CD4-positive, alpha-beta T cell treated with Interleukin-12 subunit alpha and Interleukin-12 subunit beta, for 1 hour (primary cell): ENCODE measurements at regions not wholly inside any gene's neighbourhood (a gene's known extent, or its start where the extent isn't known, plus 50 kb on each side); places are given as distances from the start of the nearest gene placed in this dataset.

ENCODE experiments used
- DNase-seq: peaks from one replicate; pipeline ENCODE4 v3.0.0-alpha.2; 2020

DNA sequence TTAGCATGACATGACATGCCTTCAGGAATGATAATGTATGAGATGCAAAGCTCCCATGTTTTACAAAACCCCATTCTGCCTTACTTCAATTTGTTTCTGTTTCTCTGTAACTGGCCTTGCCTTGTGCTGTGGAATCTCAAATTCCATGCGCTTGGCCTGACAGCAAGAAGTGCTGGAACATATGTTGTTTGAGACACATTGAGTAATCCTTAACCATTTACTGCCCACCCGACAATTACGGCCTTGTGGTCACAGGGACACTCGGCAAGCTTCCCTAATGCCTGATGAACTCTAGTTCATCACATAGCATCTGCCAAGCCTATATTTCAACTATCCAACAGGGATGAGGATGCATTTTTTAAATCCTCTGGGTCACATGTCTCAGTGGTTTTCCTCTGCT lies 226.4 kb upstream of the CASK start:
- no peak for DNase-seq

DNA sequence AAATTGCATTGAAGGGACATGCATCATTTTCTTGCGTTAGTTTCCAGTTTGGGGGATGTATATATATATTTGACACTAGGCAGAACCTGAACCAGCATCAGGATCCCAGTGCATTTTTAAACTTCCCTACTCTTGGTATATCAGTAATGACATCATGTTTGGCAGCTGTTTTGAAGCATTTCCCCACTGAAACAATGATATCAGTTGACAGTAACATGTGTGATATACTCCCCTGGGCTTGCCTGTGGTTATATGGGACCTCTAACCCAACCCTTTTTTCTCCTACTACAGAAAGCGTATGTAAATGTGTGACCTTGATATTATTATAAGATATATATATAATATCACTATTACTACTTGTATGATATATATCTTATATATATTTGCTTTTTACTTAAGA lies 225.9 kb upstream of the CASK start:
- DNase-seq, result no peak

DNA sequence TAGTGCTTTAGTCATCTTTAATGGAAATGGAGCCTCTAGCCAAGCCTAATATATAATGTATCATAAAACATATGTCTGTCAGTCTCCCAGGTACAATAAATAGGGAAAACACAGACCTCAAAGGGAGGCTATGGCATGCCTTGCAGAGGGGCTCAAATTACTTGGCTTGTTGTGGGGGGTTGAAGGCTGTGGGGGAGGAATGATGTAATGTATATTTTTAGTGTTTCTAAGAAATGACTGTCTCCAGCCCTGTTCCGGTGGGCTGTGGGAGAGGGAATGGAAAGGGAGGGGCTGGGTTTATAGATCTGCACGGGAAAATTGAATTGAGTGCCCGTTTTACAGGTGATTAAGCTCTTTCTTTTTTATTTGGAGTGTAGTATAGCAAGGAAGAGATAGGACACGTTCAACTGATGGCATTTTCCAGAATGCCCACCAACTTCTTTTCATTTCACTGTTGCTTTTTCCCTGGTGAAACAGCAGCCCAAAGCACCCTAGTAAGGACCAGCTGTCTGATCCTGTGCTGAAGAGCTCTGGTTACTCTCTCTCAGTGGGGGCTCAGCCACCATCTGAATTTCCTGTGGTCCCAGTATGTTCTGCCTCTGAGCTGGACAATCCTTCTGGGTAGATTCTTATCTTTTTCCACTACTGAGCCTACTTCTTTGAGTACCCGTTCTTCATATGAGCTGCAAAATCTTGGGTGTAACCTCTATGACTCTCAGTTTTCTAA lies 220.7 kb upstream of the CASK start:
- no peak for DNase-seq

DNA sequence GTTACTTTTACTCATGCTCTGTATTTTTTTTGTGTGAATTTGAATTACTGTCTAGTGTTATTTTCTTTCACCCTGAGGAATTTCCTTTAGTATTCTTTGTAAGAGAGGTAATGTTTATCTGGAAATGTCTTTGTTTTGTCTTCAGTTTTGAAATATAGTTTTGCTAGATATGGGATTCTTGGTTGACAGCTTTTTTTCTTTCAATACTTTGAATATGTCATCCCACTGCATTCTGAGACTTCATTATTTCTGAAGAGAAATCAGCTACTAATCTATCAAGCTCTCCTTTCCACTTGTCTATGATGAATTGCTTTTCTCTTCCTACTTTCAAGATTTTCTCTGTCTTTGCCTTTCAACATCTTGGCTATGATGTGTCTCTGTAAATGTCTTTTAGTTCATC lies 217.0 kb upstream of the CASK start:
- DNase-seq, result no peak

DNA sequence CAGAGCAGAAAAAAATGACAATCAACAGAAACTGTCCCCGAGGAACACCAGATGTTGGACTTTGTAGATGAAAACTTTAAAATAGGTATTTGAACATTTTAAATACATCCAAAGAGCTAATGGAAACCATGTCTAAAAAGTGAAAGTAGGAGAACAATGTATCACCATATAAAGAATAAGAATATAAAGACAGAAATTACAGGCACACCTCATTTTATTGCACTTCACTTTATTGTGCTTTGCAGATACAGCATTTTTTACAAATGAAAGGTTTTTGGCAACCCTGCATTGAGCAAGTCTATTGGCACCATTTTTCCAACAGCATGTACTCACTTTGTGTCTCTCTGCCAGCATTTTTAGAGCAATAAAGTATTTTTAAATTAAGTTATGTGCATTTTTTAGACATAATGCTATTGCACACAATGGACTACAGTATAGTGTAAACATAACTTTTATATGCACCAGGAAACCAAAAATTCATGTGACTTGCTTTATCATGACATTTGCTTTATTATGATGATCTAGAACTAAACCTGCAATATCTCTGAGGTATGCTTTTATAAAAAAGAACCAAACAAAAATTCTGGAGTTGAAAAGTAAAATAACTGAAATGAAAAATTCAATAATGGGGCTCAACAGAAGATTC lies 212.4 kb upstream of the CASK start:
- no peak for DNase-seq

DNA sequence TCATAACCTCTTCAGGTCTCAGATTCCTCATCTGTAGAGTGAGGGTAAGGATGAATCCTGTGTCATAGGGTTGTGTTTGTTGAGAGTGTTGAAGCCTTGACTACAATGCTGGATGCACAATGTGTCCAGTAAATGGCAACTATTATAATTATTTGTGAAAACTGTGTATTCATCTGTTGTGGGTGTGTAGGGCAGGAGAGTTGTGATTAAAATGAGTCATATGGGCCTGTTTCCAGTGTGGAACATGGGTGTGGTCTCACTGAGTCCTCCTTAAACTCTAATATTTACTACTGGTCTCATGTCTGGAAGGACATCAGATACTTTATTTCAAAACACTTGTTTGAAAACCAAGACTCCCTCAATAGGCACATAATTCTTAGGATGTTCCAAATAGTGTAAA lies 208.5 kb upstream of the CASK start:
- DNase-seq, result no peak

DNA sequence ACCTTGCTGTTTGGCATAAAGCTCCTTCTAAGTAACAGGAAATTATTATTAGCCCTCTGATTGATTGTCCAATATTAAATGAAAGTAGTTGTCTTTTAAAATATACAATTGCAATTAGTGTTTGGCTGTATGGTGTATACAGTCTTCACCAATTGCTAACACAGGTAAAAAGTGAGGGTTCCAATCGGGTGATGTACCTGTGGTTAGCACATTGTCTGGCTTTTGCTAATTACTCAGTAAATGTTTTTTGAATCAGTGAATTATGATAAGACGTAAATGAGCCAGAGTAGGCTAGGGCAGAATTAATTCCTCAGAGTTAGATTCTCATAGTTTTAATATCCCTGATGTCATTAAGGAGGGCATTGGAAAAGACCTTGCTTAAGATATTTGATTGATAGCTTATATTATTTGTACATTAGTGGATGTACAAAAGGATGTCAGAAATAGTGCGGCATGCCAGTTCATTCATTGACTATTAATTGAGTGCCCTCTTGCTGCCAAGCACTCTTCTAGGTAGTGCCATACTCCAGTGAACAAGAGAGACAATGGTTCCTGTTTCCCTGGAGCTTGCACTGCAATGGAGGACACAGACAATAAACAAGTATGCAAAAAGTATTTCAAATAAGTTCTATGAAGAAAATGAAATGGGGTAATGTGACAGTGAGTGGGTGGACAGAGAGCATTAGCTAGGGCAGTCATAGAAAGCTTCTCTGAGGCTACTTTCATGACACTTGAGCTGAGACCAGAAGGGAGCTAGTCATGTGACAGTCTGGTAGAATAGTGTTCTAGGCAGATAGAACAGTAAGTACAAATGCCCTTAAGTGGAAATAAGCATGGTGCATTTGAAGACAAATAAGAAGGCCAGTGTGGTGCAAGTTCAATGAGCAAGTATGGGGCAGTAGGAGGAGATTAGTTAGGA lies 205.9 kb upstream of the CASK start:
- DNase-seq, result no peak

DNA sequence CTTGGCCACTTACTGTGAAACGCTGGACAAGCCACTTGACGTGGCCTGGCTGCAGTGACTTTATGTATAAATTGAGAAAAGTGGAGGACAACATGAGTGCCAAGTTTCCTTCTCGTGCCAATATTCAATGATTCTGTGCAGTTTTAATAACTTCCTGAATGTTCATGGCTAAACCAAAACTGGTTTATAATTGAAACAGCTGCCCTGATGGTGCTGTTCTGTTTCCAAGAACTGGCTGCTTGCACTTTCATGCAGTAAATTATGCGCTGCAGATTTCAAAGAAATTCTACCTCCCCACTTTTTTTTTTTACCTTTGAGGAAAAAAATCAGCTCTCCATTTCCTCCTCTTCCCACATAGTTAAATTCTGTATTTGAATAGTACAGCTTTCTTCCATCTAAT lies 205.2 kb upstream of the CASK start:
- peak; percentile 2 for DNase-seq

DNA sequence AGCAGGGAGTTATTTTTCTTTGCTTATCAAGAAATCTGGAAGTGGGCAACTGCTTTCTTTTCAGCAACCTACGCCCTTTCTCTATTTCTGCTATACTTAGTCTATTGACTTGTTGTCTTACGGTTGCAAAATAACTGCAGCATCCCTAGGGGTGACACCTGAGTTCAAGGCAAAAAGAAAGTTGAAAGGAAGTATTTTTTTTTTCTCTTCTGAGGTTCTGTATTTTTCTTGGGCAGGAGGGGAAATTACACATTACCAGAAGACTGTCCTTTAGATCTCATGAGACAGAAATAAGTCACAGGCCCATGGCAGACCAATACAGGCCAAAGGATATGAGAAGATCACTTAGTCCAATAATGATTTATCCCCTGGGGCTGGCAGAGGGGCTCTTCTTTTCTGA lies 204.7 kb upstream of the CASK start:
- DNase-seq, result peak; percentile 23

DNA sequence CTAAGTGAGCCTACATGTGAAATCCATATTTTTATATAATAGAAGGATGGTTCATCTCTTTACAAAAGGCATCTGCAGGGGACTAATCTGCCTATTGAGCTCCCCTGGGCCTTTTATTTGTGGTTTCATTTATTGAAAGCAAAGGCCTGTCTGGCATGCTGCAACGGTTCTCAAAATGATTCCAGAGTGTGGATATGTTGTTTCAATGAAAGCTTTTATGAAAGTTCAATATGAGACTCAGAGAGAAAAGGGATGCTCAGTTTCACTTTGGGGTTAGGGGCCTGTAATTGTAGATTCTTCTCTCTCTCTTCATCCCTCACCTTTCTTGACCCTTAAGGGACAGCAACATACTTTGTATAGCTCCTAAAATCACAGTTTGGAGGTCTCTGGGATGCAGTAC lies 204.2 kb upstream of the CASK start:
- no peak for DNase-seq

DNA sequence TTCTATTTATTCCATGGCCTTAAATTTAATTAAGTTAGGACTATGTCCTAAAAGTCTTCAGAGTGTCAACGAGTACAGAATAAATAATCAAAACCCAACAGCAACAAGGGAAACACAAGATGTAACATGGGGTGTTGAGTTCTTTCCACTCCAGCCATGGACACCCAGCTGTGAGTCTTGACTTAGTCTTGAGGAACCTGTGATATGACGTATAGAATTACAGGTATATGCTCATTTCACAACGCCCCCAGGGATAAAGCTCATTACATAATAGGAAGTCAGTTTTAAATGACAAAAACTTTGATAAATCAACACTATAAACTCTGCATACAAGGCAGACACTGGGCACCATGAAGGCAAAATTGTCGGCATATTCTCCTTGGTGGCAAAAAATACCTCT lies 200.0 kb upstream of the CASK start:
- DNase-seq, result no peak

DNA sequence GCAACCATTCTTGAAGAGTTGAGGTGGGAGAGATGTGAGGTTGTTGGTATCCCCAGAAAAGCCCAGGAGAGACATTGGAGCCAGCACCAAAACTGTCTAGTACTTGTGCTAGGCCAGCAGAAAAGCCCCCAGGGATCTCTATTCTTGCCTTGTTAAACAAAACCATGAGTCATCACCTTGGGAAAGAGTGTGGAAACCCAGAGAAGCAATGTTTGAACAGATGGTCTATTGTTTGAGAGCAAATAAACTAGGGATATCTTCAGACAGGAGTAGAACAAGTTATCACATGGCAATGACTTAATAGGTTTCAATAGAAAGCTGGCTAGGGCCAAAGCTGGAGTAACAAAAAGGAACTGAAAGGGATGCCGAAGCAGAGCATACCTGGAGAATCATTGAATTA lies 195.7 kb upstream of the CASK start:
- no peak for DNase-seq

DNA sequence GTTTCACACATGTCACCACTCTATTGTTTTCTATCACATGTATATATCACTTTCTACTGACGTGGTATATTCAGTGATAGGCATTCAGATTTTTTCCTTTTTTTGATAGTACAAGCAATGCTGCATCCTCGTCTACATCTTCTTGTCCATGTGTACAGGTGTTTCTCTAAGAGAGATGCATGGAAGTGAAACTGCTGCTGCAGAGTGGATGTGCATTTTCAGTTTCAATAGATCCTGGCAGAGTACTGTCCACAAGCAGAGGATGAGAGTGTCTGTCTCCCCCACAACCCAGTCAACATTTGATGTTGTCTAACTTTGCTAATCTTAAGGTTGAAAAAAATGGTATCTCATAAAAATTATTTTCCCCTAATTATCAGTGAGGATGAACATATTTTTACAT lies 194.0 kb upstream of the CASK start:
- no peak for DNase-seq

DNA sequence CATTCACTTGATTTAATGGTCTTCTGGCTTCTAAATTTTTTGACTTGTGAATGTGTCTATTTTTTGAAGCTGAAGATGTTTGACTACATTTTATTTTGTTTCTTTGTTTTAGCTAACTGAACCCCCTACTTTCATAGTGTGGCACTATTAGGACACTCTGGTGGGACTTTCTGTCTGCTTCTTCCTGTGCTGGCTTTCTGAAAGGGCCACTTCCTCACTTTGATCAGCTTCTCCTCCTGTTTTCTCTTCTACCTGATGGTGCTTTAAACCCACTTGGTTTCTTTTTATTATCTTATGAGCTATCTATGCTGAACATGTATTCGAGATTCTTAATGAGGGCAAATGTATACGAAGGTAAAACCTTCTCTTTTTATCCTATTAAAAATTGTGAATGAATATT lies 186.1 kb upstream of the CASK start:
- no peak for DNase-seq

DNA sequence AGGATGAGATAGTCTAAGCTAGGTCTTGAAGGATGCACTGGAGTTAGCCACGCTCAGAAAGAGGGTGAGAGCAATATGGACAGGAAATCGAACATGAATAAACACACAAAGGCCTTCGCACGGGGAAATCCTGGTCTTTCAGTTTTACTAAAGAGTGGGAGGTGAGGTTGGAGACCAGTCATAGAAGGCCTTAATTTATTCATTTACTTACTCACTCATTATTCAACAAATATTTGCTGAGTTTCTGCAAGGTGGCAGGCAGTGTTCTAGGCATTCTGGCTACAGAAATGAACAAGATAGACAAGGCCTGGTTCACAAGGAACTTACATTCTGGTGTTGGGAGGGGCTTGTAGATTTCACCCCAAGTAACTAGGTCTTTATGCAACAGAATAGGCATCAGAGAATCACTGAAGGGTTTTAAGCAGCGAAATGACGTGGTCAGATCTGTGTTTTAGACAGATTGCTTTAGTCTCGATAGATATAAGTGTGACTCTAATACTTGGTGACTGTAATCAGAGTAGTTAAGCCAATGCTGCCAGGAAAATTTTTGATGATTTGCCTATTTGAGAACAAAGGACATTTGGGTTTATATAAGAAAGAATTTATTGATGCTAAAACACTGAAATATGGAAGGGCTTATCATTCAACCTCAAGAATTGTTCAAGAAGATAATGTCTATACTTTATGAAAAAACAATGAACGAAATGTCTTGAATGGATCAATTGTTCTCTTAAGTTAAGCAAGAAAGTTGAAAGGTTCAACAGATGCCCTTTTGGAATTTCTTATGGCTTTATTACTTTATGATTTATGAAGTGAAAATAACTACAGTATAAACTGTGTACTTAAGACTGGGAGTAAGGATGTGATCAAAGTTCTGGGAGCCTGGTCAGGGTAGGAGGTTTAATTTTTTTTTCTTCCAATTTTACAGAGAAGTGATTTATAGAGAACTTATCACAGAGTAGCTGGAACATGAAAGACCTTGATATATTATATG lies 184.4 kb upstream of the CASK start:
- no peak for DNase-seq

DNA sequence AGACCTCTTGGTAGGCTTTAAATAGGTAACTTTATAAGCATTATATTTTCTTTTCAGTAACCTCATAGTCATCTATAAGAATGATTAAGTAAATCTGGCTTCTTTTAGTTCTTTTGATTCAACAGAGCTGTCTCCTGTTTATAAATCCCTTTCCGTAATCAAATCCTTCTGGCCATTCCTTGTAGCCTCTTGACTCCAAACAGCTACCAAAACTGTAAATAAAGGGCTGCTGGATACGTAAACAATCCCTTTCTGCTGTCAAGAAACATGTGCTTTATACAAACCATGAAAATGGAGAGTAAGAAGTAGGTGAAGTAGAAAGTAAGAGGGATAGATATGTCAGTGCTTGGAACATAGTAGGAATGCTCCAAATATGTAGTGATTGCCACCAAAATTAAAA lies 183.2 kb upstream of the CASK start:
- DNase-seq, result no peak

DNA sequence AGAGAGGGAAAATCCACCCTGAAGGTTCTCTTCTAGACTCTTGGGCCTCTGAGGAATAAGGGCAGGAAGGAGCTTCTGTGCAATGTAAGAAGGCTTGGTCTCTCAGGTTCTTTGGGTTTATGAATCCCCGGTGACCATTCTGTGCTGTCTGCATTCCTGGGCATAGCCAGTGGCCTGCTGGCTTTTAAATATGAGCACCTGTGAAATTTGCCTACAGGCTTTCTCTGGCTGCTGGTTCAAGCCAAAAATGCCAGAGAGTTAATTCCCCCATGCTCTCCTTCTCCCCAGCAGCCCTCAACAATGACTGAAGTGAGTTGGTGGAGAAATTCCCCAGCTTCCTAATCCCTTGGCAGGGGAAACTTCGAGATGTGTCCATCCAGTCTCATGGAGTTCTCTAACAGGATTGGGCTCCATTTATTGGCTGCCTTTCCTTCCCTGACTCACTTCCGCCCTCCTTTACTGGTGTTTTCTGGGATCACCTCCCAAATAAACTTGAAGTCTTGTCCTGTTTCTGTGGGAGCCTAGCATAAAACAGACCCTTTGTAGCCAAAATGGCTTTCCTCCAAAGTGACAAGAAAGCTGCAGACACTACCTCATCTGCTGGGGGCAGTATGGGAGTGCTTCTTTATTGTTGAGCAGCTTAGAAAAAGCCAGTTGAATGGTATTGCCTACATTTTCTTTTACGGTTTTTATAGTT lies 179.4 kb upstream of the CASK start:
- DNase-seq, result no peak

DNA sequence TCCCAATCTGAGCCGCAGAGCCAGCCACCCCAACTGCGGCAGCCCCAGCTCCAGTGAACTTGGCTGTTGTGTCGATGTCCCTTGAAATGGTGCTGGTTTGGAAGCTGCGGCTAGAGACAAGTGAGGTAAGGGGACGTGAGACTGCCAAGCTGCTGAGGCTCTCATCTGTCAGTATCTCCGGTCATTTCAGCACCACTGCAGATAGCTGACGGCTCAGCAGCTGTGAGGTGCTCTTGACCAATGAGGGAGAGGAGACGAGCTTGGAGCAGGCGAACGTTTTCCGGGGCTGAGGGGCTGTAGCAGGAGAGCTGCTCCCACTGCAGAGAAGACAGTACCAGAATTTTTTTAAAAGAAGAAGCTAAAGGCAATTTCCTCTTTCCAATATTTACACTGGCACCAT lies 175.5 kb upstream of the CASK start:
- no peak for DNase-seq

DNA sequence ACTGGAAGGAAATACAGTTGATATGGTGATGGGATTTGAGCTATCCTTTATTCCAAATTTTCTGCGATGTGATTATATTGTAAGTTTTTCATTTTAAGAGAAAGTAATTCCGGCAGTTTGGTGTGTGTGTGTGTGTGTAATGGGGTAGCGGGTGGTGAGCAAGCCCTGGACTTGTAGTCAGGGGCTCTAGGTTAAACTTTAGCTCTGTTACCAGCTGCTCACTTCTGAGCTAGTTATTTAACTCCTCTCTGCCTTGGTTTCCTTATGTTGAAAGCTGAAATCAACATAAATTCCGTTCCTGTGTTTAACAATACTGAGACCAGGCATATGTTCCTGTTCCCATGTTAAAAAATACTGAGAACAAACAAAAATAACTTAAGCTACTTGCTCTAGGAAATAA lies 174.1 kb upstream of the CASK start:
- DNase-seq, result no peak

DNA sequence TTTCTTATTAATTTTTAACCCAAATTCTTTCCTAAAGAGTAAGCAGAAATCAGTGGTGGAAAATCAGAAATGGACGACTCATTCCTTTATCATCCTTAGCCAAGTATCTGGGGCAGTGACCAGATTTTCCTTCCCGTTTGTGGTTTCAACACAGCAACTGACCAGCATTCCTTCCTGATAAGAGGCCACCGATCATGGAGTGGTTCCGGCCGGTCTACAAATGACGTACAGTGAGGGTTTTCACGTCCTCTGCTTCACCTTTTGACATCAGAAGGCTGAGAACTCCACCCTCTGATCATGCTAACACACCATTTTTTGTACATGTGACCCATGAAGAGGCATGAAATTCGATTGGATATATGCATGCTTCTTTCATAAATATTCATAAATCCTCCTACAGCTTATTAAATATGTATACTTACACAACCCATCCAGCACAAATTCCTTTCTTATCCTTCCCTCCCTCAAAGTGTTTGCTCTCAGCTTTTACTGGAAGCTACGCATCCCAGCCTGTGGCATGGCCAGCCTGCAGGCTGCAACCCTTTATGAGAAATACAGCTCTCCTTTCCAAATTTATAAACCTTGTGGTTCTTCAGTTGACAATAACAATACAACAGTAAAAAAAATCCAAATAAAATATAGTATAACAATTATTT lies 173.0 kb upstream of the CASK start:
- DNase-seq, result no peak

DNA sequence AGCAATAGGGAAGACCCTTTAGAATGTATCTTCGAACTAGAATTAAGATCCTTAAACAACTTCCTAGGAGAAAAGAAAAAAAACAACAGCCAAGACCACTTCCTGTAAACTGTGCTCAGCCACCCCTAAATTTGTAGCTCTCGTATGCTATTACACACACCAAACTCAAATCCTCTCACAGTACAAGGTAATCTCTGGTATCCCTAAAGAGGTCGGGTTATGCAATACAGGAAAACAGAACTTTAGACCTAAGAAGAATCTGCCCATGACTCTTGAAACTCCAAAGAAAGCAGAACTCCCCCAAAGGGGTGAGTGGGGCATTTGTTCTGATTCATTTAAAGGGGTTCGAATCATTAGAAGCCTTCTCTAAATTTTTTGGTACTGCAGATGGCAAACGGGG lies 170.9 kb upstream of the CASK start:
- DNase-seq, result no peak

DNA sequence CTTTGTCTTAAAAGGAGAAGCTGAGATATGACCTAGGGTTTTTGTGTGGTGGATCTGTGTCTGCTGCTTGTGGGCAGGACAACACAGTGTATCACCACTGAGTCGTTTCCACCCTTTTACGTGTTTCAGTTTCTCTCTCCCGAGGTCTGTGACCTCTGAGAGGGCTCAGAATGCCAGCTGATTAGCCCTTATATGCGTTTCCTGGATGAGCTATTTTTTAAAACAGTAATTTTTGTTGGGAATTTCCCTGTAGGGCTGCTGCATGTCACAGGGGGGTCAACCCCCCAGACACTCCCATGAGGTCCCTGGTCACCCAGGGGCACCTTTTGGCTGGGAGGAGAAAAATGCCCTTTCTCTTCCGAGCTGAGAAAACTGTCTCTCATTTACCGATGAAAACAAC lies 170.4 kb upstream of the CASK start:
- DNase-seq, result peak; percentile 1
